OCI-LY7 (cell line): ENCODE measurements at regions not wholly inside any gene's neighbourhood (a gene's known extent, or its start where the extent isn't known, plus 50 kb on each side); places are given as distances from the start of the nearest gene placed in this dataset.

ENCODE experiments used
- BruUV-seq: library from RNA; stranded (reverse); fragments of 400-500 nt; replicated peaks from 2 replicates; lab custom pipeline; 2021; lab: Mats Ljungman, UMichigan
- CTCF ChIA-PET: fragments of 300-600 bp; sonication (Branson Sonifier 250); formaldehyde crosslinking; loops from one replicate; lab custom pipeline; 2022; ENCODE audit warnings: antibody characterized with exemption; ENCODE audit not compliant: unreplicated experiment; lab: Charles Lee
- POLR2A ChIA-PET: fragments of 300-600 bp; sonication (Branson Sonifier 250); formaldehyde crosslinking; loops from one replicate; lab custom pipeline; 2022; ENCODE audit warnings: antibody characterized with exemption; lab: Charles Lee
- DNase-seq: peaks from one replicate; pipeline ENCODE4 v3.0.0-alpha.2; 2015; ENCODE audit warnings: low spot score
- H2AFZ ChIP-seq: fragments of 200-600 bp; sonication (generic), shearing (Covaris generic); 2 replicates; pipeline ENCODE4 v1.6.1; 2014; ENCODE audit warnings: mild to moderate bottlenecking, antibody characterized with exemption, low read length, moderate library complexity
- H3K27ac ChIP-seq: fragments of 200-600 bp; sonication (generic); 2 replicates; pipeline ENCODE4 v1.5.1; 2014; ENCODE audit warnings: mixed run types, low read depth, mild to moderate bottlenecking, moderate library complexity, low read length, inconsistent platforms; ENCODE audit not compliant: poor library complexity, severe bottlenecking
- H3K36me3 ChIP-seq: fragments of 200-600 bp; sonication (generic); 2 replicates; pipeline ENCODE4 v1.6.1; 2014; ENCODE audit warnings: mild to moderate bottlenecking, antibody characterized with exemption, low read length, moderate library complexity, mixed read lengths; ENCODE audit not compliant: insufficient read depth
- H3K4me1 ChIP-seq: fragments of 200-600 bp; sonication (generic); 2 replicates; pipeline ENCODE4 v1.5.1; 2014; ENCODE audit warnings: mild to moderate bottlenecking, low read length; ENCODE audit not compliant: insufficient read depth, poor library complexity, severe bottlenecking
- H3K4me2 ChIP-seq: fragments of 200-600 bp; sonication (generic); 2 replicates; pipeline ENCODE4 v1.6.1; 2014; ENCODE audit warnings: mild to moderate bottlenecking, low read length
- H3K4me3 ChIP-seq: fragments of 200-600 bp; sonication (generic); 2 replicates; pipeline ENCODE4 v1.5.1; 2014; ENCODE audit warnings: mild to moderate bottlenecking, low read depth, low read length; ENCODE audit not compliant: poor library complexity, severe bottlenecking
- H3K79me2 ChIP-seq: fragments of 200-600 bp; sonication (generic); 2 replicates; pipeline ENCODE4 v1.6.1; 2016; ENCODE audit warnings: low read depth, mild to moderate bottlenecking, low read length, moderate library complexity, mixed read lengths; ENCODE audit not compliant: insufficient read depth
- H3K9me2 ChIP-seq: fragments of 200-600 bp; sonication (generic); 2 replicates; pipeline ENCODE4 v1.6.1; 2016; ENCODE audit warnings: mild to moderate bottlenecking, low read length, mixed read lengths; ENCODE audit not compliant: insufficient read depth
- H3K9me3 ChIP-seq: fragments of 200-600 bp; sonication (generic); 2 replicates; pipeline ENCODE4 v1.6.1; 2014; ENCODE audit warnings: mild to moderate bottlenecking, mixed run types, low read length, mixed read lengths
- H4K20me1 ChIP-seq: fragments of 200-600 bp; sonication (generic); 2 replicates; pipeline ENCODE4 v1.6.1; 2014; ENCODE audit warnings: mild to moderate bottlenecking, antibody characterized with exemption, low read length, moderate library complexity, mixed read lengths; ENCODE audit not compliant: insufficient read depth
- EZH2phosphoT487 ChIP-seq: fragments of 200-600 bp; sonication (generic); IDR thresholded peaks from 2 replicates; pipeline ENCODE4 v1.6.1; 2018; ENCODE audit warnings: low read depth, borderline replicate concordance, mild to moderate bottlenecking, mixed run types, antibody characterized with exemption, low read length, moderate library complexity, mixed read lengths
- intact Hi-C: fragments of 100-400 bp; cut with micrococcal nuclease; formaldehyde crosslinking; loops from one replicate; pipeline ENCODE4 v1.10.0; 2022; ENCODE audit not compliant: unreplicated experiment
- TF ChIP-seq, protein P1 (sequence below): fragments of 200-600 bp; sonication (generic); conservative IDR thresholded peaks from 2 replicates; pipeline ENCODE4 v1.5.1; 2014; ENCODE audit warnings: mild to moderate bottlenecking, antibody characterized with exemption, low read length, moderate library complexity, mixed read lengths

DNA sequence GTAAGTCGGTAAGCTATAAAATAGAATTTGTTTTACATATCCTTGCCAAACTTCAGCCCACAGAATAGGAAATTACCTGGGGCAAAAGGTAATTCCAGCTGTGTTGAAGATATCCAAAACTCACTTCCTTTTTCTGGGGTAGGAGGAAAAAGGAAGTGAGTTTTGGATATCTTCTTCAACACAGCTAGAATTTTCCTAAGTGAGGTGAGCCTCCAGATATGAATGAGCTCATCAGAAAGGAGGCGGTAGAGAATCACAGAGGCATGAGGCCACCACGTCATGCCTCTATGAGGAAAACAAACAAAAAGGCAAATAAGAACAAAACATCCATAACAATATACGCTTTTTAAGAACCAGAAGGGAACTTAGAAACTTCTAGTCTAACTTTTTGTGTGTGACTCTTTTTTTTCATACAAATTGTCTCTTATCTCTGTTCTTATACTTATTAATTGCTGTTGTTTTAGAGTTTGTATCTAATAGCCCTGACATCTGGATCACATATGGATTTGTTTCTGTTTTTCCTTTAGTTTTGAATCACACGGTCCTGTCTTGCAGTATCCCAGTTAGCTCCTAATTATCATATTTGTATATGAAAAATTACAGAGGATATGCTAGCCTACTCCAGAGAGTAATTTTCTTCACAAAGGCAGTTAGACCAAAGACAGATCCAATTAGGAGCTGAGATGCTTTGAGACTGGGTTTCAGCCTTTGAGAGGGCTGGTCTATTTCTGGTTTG lies 104.5 kb downstream of the RBM43 start:
- H3K79me2 ChIP-seq: no peaks in the 10 kb centered on the region
- no TSS peak for BruUV-seq
- ChIA-PET CTCF (no interaction called here), POLR2A (no interaction called here)
- H3K36me3 ChIP-seq: no peaks in the 10 kb centered on the region
- H3K9me2 ChIP-seq: no peaks in the 10 kb centered on the region
- no peak overlapping the region for H3K4me2 ChIP-seq
- no peaks in the 10 kb centered on the region for H4K20me1 ChIP-seq
- no peak overlapping the region for H2AFZ ChIP-seq
- intact Hi-C loops: no loop called here
- no peak for DNase-seq
- no peak overlapping the region for H3K4me3 ChIP-seq
- TF ChIP-seq EZH2phosphoT487: no peak
- TF ChIP-seq, protein P1, sequence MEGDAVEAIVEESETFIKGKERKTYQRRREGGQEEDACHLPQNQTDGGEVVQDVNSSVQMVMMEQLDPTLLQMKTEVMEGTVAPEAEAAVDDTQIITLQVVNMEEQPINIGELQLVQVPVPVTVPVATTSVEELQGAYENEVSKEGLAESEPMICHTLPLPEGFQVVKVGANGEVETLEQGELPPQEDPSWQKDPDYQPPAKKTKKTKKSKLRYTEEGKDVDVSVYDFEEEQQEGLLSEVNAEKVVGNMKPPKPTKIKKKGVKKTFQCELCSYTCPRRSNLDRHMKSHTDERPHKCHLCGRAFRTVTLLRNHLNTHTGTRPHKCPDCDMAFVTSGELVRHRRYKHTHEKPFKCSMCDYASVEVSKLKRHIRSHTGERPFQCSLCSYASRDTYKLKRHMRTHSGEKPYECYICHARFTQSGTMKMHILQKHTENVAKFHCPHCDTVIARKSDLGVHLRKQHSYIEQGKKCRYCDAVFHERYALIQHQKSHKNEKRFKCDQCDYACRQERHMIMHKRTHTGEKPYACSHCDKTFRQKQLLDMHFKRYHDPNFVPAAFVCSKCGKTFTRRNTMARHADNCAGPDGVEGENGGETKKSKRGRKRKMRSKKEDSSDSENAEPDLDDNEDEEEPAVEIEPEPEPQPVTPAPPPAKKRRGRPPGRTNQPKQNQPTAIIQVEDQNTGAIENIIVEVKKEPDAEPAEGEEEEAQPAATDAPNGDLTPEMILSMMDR: no peak
- H3K4me1 ChIP-seq: no peaks in the 10 kb centered on the region
- no peak overlapping the region for H3K27ac ChIP-seq
- no peaks in the 10 kb centered on the region for H3K9me3 ChIP-seq

DNA sequence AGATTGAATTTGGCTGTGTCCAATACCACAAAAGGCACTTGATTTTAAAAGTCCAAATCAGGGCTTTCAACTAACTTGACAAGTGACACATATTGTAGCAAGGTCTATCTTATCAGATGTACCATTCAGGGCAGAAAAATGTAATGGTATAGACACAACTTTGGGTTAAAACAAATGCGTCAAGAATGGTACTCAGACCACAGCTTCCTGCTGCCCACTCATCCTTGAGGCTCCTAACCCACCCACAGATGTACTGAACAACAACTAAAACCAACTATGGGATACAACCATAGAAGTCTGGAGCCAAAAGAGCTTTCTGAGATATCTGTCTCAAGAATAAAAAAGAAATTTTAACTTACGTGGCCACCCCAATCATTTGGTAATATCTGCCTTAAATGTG lies 105.2 kb downstream of the RBM43 start:
- CTCF ChIA-PET: no interaction called here
- no TSS peak for BruUV-seq
- H3K79me2 ChIP-seq: no peaks in the 10 kb centered on the region
- no peaks in the 10 kb centered on the region for H3K36me3 ChIP-seq
- no peak overlapping the region for H3K4me2 ChIP-seq
- intact Hi-C loops: no loop called here
- no peak overlapping the region for H3K27ac ChIP-seq
- H3K9me2 ChIP-seq: no peaks in the 10 kb centered on the region
- POLR2A ChIA-PET: no interaction called here
- DNase-seq: no peak
- H3K9me3 ChIP-seq: no peaks in the 10 kb centered on the region
- TF ChIP-seq, protein P1: no peak
- TF ChIP-seq EZH2phosphoT487: no peak
- H3K4me1 ChIP-seq: no peaks in the 10 kb centered on the region
- no peaks in the 10 kb centered on the region for H4K20me1 ChIP-seq
- H3K4me3 ChIP-seq: no peak overlapping the region
- H2AFZ ChIP-seq: no peak overlapping the region

DNA sequence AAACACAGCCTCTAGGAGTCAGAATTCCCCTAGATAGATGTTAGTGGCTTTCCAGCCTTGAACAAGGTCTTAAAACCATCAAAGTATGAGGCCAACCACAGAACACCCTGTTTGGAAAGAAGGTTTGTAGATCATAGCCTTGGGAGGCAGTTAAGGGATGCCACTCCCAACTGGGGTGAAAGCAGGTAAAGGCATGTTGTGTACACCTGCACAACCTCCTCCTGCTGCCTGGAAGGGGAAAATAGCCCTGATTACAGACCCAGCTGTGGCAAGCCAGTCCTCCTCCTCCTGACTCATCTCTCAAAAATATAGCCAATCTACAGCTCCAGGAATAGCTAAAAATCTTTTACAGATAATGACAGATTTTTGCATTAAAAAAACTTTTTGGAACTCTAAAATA lies 108.1 kb downstream of the RBM43 start:
- BruUV-seq: no TSS peak
- no peaks in the 10 kb centered on the region for H3K79me2 ChIP-seq
- H3K4me2 ChIP-seq: no peak overlapping the region
- H3K4me1 ChIP-seq: no peaks in the 10 kb centered on the region
- TF ChIP-seq, protein P1: no peak
- no peak for TF ChIP-seq EZH2phosphoT487
- no peak overlapping the region for H3K27ac ChIP-seq
- no peak for DNase-seq
- H3K4me3 ChIP-seq: no peak overlapping the region
- H3K36me3 ChIP-seq: no peaks in the 10 kb centered on the region
- intact Hi-C loops: no loop called here
- ChIA-PET CTCF (no interaction called here), POLR2A (no interaction called here)
- no peaks in the 10 kb centered on the region for H3K9me3 ChIP-seq
- H2AFZ ChIP-seq: no peak overlapping the region
- no peaks in the 10 kb centered on the region for H3K9me2 ChIP-seq
- no peaks in the 10 kb centered on the region for H4K20me1 ChIP-seq
